A549 (cell line): ENCODE measurements at regions not wholly inside any gene's neighbourhood (a gene's known extent, or its start where the extent isn't known, plus 50 kb on each side); places are given as distances from the start of the nearest gene placed in this dataset.

Experiments
- CBX2 ChIP-seq: fragments of 200-600 bp; sonication (generic); IDR thresholded peaks from 2 replicates; pipeline ENCODE4 v1.6.1; 2016; ENCODE audit warnings: low read depth, mild to moderate bottlenecking, borderline replicate concordance
- CHD4 ChIP-seq: fragments of 200-600 bp; sonication (generic); IDR thresholded peaks from 2 replicates; pipeline ENCODE4 v1.6.1; 2016; ENCODE audit warnings: antibody characterized with exemption, mild to moderate bottlenecking, borderline replicate concordance
- CTCF ChIP-seq: fragments of >200 bp; sonication (Bioruptor Twin); formaldehyde crosslinking; IDR thresholded peaks from 3 replicates; pipeline ENCODE4 v1.5.1; 2016
- ESRRA ChIP-seq: fragments of 150-350 bp; IDR thresholded peaks from 2 replicates; pipeline ENCODE4 v1.6.1; 2014; ENCODE audit warnings: mild to moderate bottlenecking, low read length, borderline replicate concordance
- FOSL2 ChIP-seq, 2 experiments: fragments of 450-650 bp in 1 of 2; fragments of >200 bp in 1 of 2; sonication (Bioruptor Twin) in 1 of 2; formaldehyde crosslinking; IDR thresholded peaks; 2 replicates each; pipeline versions ENCODE4 v1.5.0 to v1.6.1; 2016 to 2020; ENCODE audit warnings: mild to moderate bottlenecking in 1 of 2, moderate library complexity in 1 of 2
- NR3C1 ChIP-seq: fragments of >200 bp; sonication (Bioruptor Twin); formaldehyde crosslinking; IDR thresholded peaks from 3 replicates; pipeline ENCODE4 v1.6.1; 2017
- POLR2A ChIP-seq: IDR thresholded peaks from 2 replicates; pipeline ENCODE4 v1.6.1; 2012; ENCODE audit warnings: mild to moderate bottlenecking, low read length
- RFX5 ChIP-seq: fragments of 450-650 bp; IDR thresholded peaks from 2 replicates; pipeline ENCODE4 v1.7.1; 2014; ENCODE audit warnings: antibody characterized with exemption, mild to moderate bottlenecking, moderate library complexity

GRCh38 chr2:122523981-122524380 is 768.5 kb downstream of the TSN start:
- TF ChIP-seq CTCF (no peak), POLR2A (no peak), CBX2 (no peak), RFX5 (no peak), CHD4 (no peak), ESRRA (no peak), FOSL2 (IDR thresholded peaks at IDR 0.05) (no peak), FOSL2 (CRISPR knock-in tag; IDR thresholded peaks at IDR 0.05) (no peak), NR3C1 (no peak)
